HEK293 (cell line): ENCODE measurements at regions not wholly inside any gene's neighbourhood (a gene's known extent, or its start where the extent isn't known, plus 50 kb on each side); places are given as distances from the start of the nearest gene placed in this dataset.

Experiments
- CTCF ChIA-PET: fragments of 350-600 bp; formaldehyde crosslinking; extraction: SDS; loops from one replicate; lab custom pipeline; 2021; ENCODE audit warnings: antibody characterized with exemption; lab: Yijun Ruan, JAX
- POLR2A ChIA-PET: fragments of 300-600 bp; formaldehyde crosslinking; extraction: SDS; loops from one replicate; lab custom pipeline; 2020; ENCODE audit warnings: antibody characterized with exemption, inconsistent platforms; lab: Yijun Ruan, JAX
- H3K27ac ChIP-seq: fragments of 200-500 bp; sonication (Bioruptor generic); 2 replicates; pipeline ENCODE4 v1.5.1; 2014; ENCODE audit warnings: low read depth, low read length, control low read depth, inconsistent platforms; ENCODE audit errors: extremely low read depth
- H3K36me3 ChIP-seq, 2 experiments: fragments of 200-500 bp in 1 of 2; sonication (Bioruptor generic) in 1 of 2; 1 replicate in 1 of 2; 2 replicates in 1 of 2; pipeline ENCODE4 v1.5.1; 2014 to 2017; ENCODE audit warnings: inconsistent platforms in 2 of 2, low read length in 2 of 2; ENCODE audit not compliant: control insufficient read depth in 2 of 2, insufficient read depth in 1 of 2
- H3K4me1 ChIP-seq: fragments of 200-500 bp; sonication (Bioruptor generic); 2 replicates; pipeline ENCODE4 v1.5.1; 2014; ENCODE audit warnings: mild to moderate bottlenecking, low read length, inconsistent platforms; ENCODE audit not compliant: control insufficient read depth, insufficient read depth
- H3K4me3 ChIP-seq: 2 replicates; pipeline ENCODE4 v1.5.1; 2011; ENCODE audit warnings: low read depth, mild to moderate bottlenecking, control low read depth, low read length, moderate library complexity
- H3K9me3 ChIP-seq: fragments of 200-500 bp; sonication (Bioruptor generic); 2 replicates; pipeline ENCODE4 v1.5.1; 2014; ENCODE audit warnings: low read depth, low read length, inconsistent platforms; ENCODE audit not compliant: control insufficient read depth, insufficient read depth
- GFI1B ChIP-seq: fragments of 450-650 bp; formaldehyde crosslinking; IDR thresholded peaks from 2 replicates; pipeline ENCODE4 v1.5.1; 2016; ENCODE audit warnings: missing biosample characterization, missing genetic modification characterization
- HIC1 ChIP-seq: fragments of 450-650 bp; formaldehyde crosslinking; IDR thresholded peaks from 2 replicates; pipeline ENCODE4 v1.5.1; 2016; ENCODE audit warnings: missing biosample characterization, missing genetic modification characterization
- KLF16 ChIP-seq: fragments of 450-650 bp; formaldehyde crosslinking; IDR thresholded peaks from 2 replicates; pipeline ENCODE4 v1.5.1; 2017; ENCODE audit warnings: missing biosample characterization, missing genetic modification characterization
- KLF17 ChIP-seq: fragments of 450-650 bp; formaldehyde crosslinking; IDR thresholded peaks from 2 replicates; pipeline ENCODE4 v1.5.1; 2016; ENCODE audit warnings: missing biosample characterization, missing genetic modification characterization
- TSHZ1 ChIP-seq: fragments of 450-650 bp; formaldehyde crosslinking; IDR thresholded peaks from 2 replicates; pipeline ENCODE4 v1.5.1; 2016; ENCODE audit warnings: missing biosample characterization, missing genetic modification characterization, borderline replicate concordance
- ZBTB17 ChIP-seq: fragments of 450-650 bp; formaldehyde crosslinking; IDR thresholded peaks from 2 replicates; pipeline ENCODE4 v1.5.1; 2016; ENCODE audit warnings: missing biosample characterization, missing genetic modification characterization
- ZNF114 ChIP-seq: fragments of 450-650 bp; formaldehyde crosslinking; IDR thresholded peaks from 2 replicates; pipeline ENCODE4 v1.5.0; 2017; ENCODE audit warnings: missing biosample characterization, missing genetic modification characterization
- ZNF148 ChIP-seq: fragments of 450-650 bp; formaldehyde crosslinking; IDR thresholded peaks from 2 replicates; pipeline ENCODE4 v1.5.0; 2017; ENCODE audit warnings: missing biosample characterization, missing genetic modification characterization, borderline replicate concordance
- ZNF169 ChIP-seq: fragments of 450-650 bp; formaldehyde crosslinking; IDR thresholded peaks from 2 replicates; pipeline ENCODE4 v1.5.1; 2016; ENCODE audit warnings: missing biosample characterization, missing genetic modification characterization
- ZNF202 ChIP-seq: fragments of 450-650 bp; formaldehyde crosslinking; IDR thresholded peaks from 2 replicates; pipeline ENCODE4 v1.5.1; 2016; ENCODE audit warnings: missing biosample characterization, missing genetic modification characterization, borderline replicate concordance
- ZNF221 ChIP-seq: fragments of 450-650 bp; formaldehyde crosslinking; IDR thresholded peaks from 2 replicates; pipeline ENCODE4 v1.5.1; 2017; ENCODE audit warnings: missing biosample characterization, missing genetic modification characterization, borderline replicate concordance
- ZNF654 ChIP-seq: fragments of 450-650 bp; formaldehyde crosslinking; IDR thresholded peaks from 2 replicates; pipeline ENCODE4 v1.5.1; 2016; ENCODE audit warnings: low read depth, missing biosample characterization, missing genetic modification characterization
- ZNF830 ChIP-seq: fragments of 450-650 bp; IDR thresholded peaks from 2 replicates; pipeline ENCODE4 v1.5.0; 2018; ENCODE audit warnings: missing biosample characterization, missing genetic modification characterization, low read depth, mild to moderate bottlenecking, moderate library complexity
- ZSCAN4 ChIP-seq: fragments of 450-650 bp; formaldehyde crosslinking; IDR thresholded peaks from 2 replicates; pipeline ENCODE4 v1.5.1; 2017; ENCODE audit warnings: missing biosample characterization, missing genetic modification characterization
- ZXDB ChIP-seq: fragments of 450-650 bp; formaldehyde crosslinking; IDR thresholded peaks from 2 replicates; pipeline ENCODE4 v1.5.1; 2016; ENCODE audit warnings: missing biosample characterization, missing genetic modification characterization
- TF ChIP-seq, protein P1 (sequence below): fragments of 450-650 bp; formaldehyde crosslinking; IDR thresholded peaks from 2 replicates; pipeline ENCODE4 v1.5.1; 2016; ENCODE audit warnings: missing biosample characterization, missing genetic modification characterization

GRCh38 chr21:16838331-16838730, 674.5 kb upstream of the CXADR start (continued):
- no peak for TF ChIP-seq KLF17 (tag by site-specific recombination)
- no peak for TF ChIP-seq KLF16 (tag by site-specific recombination)
- no peak for TF ChIP-seq ZSCAN4 (tag by site-specific recombination)
- TF ChIP-seq ZNF114 (tag by site-specific recombination), result no peak
- TF ChIP-seq ZNF654 (tag by site-specific recombination), result no peak

DNA sequence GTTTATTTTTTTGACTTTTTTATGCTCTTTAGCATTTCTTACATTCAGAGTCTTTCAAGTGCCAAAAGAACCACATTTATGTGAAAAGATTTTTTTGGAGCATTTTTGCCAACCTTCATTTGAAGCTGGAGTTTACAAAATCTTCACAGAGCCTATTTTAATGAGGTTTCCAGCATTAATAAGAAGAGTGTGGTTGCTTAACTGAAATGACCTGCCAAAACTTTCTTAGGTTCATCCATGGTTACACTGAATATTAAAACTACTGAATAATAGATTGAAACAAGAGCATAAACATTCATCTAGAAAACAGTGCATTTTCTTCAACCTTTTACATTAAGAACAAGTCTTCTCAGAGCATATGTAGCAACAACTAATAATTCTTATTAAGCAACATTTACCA, 672.3 kb upstream of the CXADR start:
- Histone ChIP-seq H3K36me3 (no peaks in the 10 kb centered on the region), H3K4me3 (no peak overlapping the region), H3K27ac (no peak overlapping the region), H3K9me3 (no peaks in the 10 kb centered on the region), H3K4me1 (peaks cover 11% of the 10 kb centered on the region)
- TF ChIP-seq ZNF221 (tag by site-specific recombination), result no peak
- no peak for TF ChIP-seq ZNF202
- TF ChIP-seq ZBTB17 (tag by site-specific recombination), result no peak
- POLR2A ChIA-PET, result no interaction called here
- CTCF ChIA-PET, result no interaction called here

DNA sequence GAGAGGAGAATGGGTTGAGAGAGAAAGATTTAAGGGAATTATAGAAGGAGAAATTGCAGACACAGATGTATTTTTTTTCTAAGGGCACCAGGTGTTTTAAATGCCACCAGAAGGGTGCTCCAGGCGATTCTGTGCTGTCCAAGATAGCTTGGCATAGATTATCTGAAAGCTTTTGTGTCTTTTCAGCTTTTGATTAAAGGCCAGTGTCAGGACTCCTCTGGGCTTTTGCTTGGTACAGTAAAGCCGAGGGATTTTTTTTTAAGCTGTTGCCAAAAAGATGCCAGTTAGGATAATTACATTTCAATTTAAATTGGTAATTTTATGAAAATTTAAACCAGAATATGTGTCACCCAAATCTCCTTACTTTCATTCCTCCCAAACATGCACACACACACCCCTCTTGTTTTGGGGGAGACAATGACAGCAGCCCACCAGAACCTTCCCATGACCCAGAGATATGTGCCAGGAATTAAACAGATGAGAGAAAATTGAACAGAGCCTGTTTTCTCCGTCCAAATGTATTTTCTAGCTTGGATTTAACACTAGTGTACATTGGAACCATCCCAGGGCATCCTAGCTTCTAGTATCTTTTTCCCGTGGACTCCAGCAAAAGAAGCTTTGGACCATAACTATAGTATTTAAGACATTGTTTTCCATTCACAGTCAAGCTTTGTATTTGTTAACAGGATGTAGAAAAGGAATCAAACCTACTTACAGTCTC, 670.7 kb upstream of the CXADR start:
- no peaks in the 10 kb centered on the region for H3K9me3 ChIP-seq
- ChIA-PET POLR2A (no interaction called here), CTCF (interaction anchor here (0.5 to 1.4 kb wide), 3 partner anchors 9 to 646 kb away, joined by 3 to 5 read pairs (median 5); no protein-coding TSS in a partner anchor)
- H3K27ac ChIP-seq, result no peak overlapping the region
- peaks cover 10% of the 10 kb centered on the region for H3K4me1 ChIP-seq
- H3K4me3 ChIP-seq, result no peak overlapping the region
- H3K36me3 ChIP-seq, result no peaks in the 10 kb centered on the region
- TF ChIP-seq ZNF114 (tag by site-specific recombination) (no peak), ZNF830 (tag by site-specific recombination) (no peak), TSHZ1 (tag by site-specific recombination) (no peak), ZNF169 (tag by site-specific recombination) (no peak), ZXDB (tag by site-specific recombination) (no peak), GFI1B (tag by site-specific recombination) (no peak), KLF17 (tag by site-specific recombination) (no peak), HIC1 (tag by site-specific recombination) (no peak), ZNF148 (tag by site-specific recombination) (no peak)
- TF ChIP-seq, protein P1, sequence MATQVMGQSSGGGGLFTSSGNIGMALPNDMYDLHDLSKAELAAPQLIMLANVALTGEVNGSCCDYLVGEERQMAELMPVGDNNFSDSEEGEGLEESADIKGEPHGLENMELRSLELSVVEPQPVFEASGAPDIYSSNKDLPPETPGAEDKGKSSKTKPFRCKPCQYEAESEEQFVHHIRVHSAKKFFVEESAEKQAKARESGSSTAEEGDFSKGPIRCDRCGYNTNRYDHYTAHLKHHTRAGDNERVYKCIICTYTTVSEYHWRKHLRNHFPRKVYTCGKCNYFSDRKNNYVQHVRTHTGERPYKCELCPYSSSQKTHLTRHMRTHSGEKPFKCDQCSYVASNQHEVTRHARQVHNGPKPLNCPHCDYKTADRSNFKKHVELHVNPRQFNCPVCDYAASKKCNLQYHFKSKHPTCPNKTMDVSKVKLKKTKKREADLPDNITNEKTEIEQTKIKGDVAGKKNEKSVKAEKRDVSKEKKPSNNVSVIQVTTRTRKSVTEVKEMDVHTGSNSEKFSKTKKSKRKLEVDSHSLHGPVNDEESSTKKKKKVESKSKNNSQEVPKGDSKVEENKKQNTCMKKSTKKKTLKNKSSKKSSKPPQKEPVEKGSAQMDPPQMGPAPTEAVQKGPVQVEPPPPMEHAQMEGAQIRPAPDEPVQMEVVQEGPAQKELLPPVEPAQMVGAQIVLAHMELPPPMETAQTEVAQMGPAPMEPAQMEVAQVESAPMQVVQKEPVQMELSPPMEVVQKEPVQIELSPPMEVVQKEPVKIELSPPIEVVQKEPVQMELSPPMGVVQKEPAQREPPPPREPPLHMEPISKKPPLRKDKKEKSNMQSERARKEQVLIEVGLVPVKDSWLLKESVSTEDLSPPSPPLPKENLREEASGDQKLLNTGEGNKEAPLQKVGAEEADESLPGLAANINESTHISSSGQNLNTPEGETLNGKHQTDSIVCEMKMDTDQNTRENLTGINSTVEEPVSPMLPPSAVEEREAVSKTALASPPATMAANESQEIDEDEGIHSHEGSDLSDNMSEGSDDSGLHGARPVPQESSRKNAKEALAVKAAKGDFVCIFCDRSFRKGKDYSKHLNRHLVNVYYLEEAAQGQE (tag by site-specific recombination), result no peak
